ENCODE measurements at regions not wholly inside any gene's neighbourhood (a gene's known extent, or its start where the extent isn't known, plus 50 kb on each side); places are given as distances from the start of the nearest gene placed in this dataset.

GRCh38 chr13:61486496-61486895 is 70.8 kb upstream of the PCDH20 start:
- intact Hi-C loops (cut with DNase I) = no loop called here
- Histone ChIP-seq H3K4me1 (ENCODE audit: insufficient read depth) (no peaks in the 10 kb centered on the region), H3K27me3 (no peaks in the 10 kb centered on the region), H3K9me3 (no peaks in the 10 kb centered on the region), H3K4me3 (no peak overlapping the region), H3K27ac (no peak overlapping the region), H3K36me3 (no peaks in the 10 kb centered on the region)
- DNase-seq = no peak
- TF ChIP-seq EP300 (IDR thresholded peaks at IDR 0.05) (no peak), POLR2A (IDR thresholded peaks at IDR 0.05) (no peak)
- TF ChIP-seq, protein P1, sequence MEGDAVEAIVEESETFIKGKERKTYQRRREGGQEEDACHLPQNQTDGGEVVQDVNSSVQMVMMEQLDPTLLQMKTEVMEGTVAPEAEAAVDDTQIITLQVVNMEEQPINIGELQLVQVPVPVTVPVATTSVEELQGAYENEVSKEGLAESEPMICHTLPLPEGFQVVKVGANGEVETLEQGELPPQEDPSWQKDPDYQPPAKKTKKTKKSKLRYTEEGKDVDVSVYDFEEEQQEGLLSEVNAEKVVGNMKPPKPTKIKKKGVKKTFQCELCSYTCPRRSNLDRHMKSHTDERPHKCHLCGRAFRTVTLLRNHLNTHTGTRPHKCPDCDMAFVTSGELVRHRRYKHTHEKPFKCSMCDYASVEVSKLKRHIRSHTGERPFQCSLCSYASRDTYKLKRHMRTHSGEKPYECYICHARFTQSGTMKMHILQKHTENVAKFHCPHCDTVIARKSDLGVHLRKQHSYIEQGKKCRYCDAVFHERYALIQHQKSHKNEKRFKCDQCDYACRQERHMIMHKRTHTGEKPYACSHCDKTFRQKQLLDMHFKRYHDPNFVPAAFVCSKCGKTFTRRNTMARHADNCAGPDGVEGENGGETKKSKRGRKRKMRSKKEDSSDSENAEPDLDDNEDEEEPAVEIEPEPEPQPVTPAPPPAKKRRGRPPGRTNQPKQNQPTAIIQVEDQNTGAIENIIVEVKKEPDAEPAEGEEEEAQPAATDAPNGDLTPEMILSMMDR (IDR thresholded peaks at IDR 0.05) = no peak
- 87 to 90% (median 87%) methylated on average over 6 of the region's 6 CpGs for WGBS, 3 donors

- intact Hi-C loops (cut with DNase I) = no loop called here
- Histone ChIP-seq H3K4me3 (no peak overlapping the region), H3K9me3 (no peaks in the 10 kb centered on the region), H3K4me1 (ENCODE audit: insufficient read depth) (no peaks in the 10 kb centered on the region), H3K27ac (no peak overlapping the region), H3K36me3 (no peaks in the 10 kb centered on the region), H3K27me3 (no peaks in the 10 kb centered on the region)
- whole genome bisulfite sequencing, 3 donors = 73 to 94% (median 74%) methylated on average over 2 of the region's 2 CpGs
- no peak for DNase-seq
- no peak for TF ChIP-seq POLR2A (IDR thresholded peaks at IDR 0.05)
- TF ChIP-seq, protein P1 (IDR thresholded peaks at IDR 0.05) = no peak
- TF ChIP-seq EP300 (IDR thresholded peaks at IDR 0.05) = no peak
Measured at GRCh38 chr13:61485128-61485765, 69.6 kb upstream of the PCDH20 start.

DNA sequence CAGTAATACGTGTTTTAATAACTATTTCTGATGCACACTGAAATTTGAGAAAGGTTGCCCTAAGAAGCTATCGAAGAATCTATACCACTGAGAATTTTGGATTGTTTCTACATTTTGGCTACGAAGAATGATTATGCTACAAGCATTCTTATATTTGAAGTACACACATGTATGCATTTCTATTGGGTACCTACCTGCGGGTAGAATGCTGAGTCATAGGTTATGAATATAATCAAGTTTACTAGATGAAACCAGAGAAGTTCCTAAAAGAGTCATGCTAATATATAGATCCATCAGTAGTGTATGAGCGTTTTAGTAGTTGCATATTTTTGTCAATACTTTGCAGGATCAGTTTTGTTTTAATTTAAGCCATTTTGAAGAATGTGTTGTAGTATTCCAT is 62.0 kb upstream of the PCDH20 start:
- Histone ChIP-seq H3K36me3 (no peaks in the 10 kb centered on the region), H3K9me3 (no peaks in the 10 kb centered on the region), H3K4me1 (ENCODE audit: insufficient read depth) (no peaks in the 10 kb centered on the region), H3K27me3 (no peaks in the 10 kb centered on the region), H3K27ac (no peak overlapping the region), H3K4me3 (no peak overlapping the region)
- 84 to 92% (median 88%) methylated on average over 5 of the region's 5 CpGs for WGBS, 3 donors
- intact Hi-C loops (cut with DNase I) = no loop called here
- DNase-seq = no peak
- TF ChIP-seq, protein P1 (IDR thresholded peaks at IDR 0.05) = no peak
- TF ChIP-seq POLR2A (IDR thresholded peaks at IDR 0.05) = no peak

DNA sequence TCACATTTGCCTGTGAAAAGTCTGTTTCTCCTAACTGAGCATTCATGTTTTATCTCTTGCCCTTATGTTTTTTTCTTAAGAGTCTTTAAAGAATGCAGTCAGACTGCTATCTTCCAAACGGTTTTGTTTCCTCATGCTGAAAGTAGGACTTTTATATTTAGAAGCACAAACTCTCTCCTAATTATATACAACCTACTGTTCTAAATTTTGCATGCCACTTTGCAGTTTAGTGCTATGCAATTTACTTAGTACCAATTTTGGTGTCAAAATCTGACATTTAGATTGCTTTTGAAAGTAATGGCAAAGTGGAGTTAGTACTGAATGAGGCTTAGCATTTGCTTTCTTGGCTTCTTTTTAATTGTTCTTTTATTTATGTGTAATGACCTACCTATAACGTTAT is 55.1 kb upstream of the PCDH20 start:
- H3K27me3 ChIP-seq = no peaks in the 10 kb centered on the region
- intact Hi-C loops (cut with DNase I) = no loop called here
- TF ChIP-seq, protein P1 (IDR thresholded peaks at IDR 0.05) = no peak
- TF ChIP-seq EP300 (IDR thresholded peaks at IDR 0.05) = no peak
- TF ChIP-seq POLR2A (IDR thresholded peaks at IDR 0.05) = no peak
- no peak overlapping the region for H3K27ac ChIP-seq
- H3K9me3 ChIP-seq = no peaks in the 10 kb centered on the region
- H3K4me3 ChIP-seq = no peak overlapping the region
- DNase-seq = no peak
- H3K4me1 ChIP-seq (ENCODE audit: insufficient read depth) = no peaks in the 10 kb centered on the region
- H3K36me3 ChIP-seq = no peaks in the 10 kb centered on the region
- 2 to 5% (median 3%) methylated on average over 2 of the region's 2 CpGs for WGBS, 3 donors

All from ovary (tissue), 7 donors.